ENCODE measurements at regions not wholly inside any gene's neighbourhood (a gene's known extent, or its start where the extent isn't known, plus 50 kb on each side); places are given as distances from the start of the nearest gene placed in this dataset.

DNA sequence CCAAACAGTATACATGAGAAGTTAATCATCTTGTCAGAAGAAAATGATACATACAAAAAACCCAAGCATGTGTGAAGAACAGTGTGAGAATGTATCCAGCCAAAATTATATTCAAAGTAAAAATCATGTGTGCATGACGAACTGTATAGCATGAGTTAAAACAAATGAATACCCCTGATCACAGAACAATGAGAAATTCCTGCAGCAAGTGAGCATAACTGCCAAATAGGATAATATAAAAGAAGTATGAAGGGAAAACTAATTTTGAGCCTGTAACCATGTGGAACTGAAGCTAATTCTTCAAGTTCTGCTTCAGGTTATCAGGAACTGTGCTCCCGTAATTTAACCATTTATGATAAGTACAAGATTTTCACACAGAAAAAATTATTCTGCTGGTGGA is 56.5 kb upstream of the AMN1 start:
- DNase-seq (ENCODE audit: low spot score), result no peak
- no peak for TF ChIP-seq CTCF (IDR thresholded peaks at IDR 0.05; ENCODE audit: extremely low read depth, missing control alignments)

DNA sequence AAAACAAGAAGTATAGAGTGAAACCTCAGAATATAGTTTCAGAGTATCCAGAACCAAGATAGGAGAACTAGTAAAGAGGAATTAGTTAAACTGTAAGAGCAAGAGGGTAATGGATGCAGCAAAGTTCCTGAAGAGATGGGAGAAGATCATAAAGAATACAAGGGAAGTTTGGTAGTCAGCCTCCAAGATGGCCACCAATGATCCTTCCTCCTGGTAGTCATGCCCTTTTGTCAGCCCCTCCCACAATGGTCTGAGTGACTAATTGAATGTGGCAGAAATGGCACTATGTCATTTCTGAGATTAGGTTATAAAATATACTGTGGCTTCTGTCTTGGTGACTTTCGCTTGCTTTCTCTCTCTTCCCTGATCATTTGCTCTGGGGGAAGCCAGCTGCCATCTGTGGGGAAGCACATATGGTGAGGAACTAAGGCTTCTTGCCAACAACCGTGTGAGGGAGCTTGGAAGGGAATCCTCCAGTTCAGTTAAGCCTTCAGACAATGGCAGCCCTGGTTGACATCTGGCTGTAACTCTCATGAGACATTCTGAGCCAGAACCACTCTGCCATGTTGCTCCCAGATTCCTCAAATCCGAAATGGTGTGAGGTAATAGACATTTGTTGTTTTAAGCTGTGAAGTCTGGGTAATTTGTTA is 55.3 kb upstream of the AMN1 start:
- TF ChIP-seq CTCF (IDR thresholded peaks at IDR 0.05; ENCODE audit: extremely low read depth, missing control alignments), result no peak
- no peak for DNase-seq (ENCODE audit: low spot score)

- DNase-seq (ENCODE audit: low spot score), result no peak
- no peak for TF ChIP-seq CTCF (IDR thresholded peaks at IDR 0.05; ENCODE audit: extremely low read depth, missing control alignments)
Observed at GRCh38 chr12:31783556-31783955, 54.7 kb upstream of the AMN1 start.

DNA sequence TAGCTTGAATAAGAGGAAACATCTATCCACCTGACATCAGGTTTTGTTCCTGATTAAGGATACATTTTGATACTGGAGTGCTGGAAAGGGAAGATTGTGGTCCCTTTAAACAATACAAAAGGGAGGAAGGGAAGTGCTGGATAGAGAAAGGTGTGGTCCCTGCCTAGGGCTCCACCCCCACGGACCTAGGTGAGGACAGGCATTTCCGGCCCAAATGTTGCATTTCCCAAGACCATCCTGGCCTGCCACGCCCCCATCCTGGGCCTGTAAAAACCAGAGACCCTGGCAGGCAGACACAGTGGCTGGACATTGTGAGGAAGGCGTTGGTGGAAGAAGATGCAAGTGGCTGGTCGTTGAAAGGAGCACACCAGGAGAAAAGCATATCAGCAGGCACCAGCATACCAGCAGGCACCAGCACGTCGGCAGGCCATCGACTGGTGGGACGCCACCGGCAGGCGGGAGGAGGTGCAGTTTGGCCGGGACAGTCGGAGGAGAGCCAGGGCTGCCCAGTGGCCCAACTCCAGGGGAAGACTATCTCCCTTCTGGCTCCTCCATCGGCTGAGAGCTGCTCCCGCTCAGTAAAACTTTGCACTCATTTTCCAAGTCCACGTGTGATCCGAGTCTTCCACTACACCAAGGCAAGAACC is 53.2 kb upstream of the AMN1 start:
- DNase-seq (ENCODE audit: low spot score), result no peak
- TF ChIP-seq CTCF (IDR thresholded peaks at IDR 0.05; ENCODE audit: extremely low read depth, missing control alignments), result no peak

DNA sequence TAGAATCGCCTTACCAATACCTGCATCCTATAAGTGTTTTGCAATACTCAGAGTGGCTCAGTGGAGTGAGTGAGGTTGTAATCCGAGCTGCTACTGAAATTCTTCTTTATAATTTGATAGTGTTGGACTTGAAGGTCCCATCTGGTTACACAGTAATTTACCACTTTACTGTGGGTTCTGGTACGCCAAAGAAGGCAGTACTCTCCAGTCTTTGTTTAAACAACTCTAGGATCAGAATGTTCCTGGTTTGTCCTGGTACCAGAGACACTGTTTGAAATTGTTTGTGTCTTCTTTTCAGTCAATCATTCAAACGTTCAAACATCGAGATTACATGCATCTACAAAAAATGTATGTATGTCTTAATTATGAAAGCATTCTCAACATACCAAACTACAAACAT is 51.3 kb upstream of the AMN1 start:
- DNase-seq (ENCODE audit: low spot score), result no peak
- TF ChIP-seq CTCF (IDR thresholded peaks at IDR 0.05; ENCODE audit: extremely low read depth, missing control alignments), result no peak

GRCh38 chr12:31778687-31779086 is 49.9 kb upstream of the AMN1 start:
- no peak for TF ChIP-seq CTCF (IDR thresholded peaks at IDR 0.05; ENCODE audit: extremely low read depth, missing control alignments)

More at GRCh38 chr12:31778687-31779086, 49.9 kb upstream of the AMN1 start:
- no peak for DNase-seq (ENCODE audit: low spot score)

All from GM20000 (cell line).